ENCODE measurements at regions not wholly inside any gene's neighbourhood (a gene's known extent, or its start where the extent isn't known, plus 50 kb on each side); places are given as distances from the start of the nearest gene placed in this dataset.
"Not testable (repeated sequence)": the region's sequence is repeated elsewhere in the genome, so short reads cannot be mapped to it uniquely, and the experiment has no call there.

GRCh38 chr10:4239186-4239585, 454.2 kb upstream of the KLF6 start:
- no peak overlapping the region for H3K9ac ChIP-seq (ENCODE audit: control insufficient read depth, extremely low read depth, insufficient read depth, low read length)
- H3K4me1 ChIP-seq (ENCODE audit: control insufficient read depth, extremely low read depth, insufficient read depth, low read length), result peaks cover 32% of the 10 kb centered on the region
- no peaks in the 10 kb centered on the region for H3K27me3 ChIP-seq (ENCODE audit: control insufficient read depth, extremely low read depth, insufficient read depth, low read length)
- no peaks in the 10 kb centered on the region for H3K9me1 ChIP-seq (ENCODE audit: control insufficient read depth, extremely low read depth, insufficient read depth, low read length)
- no peaks in the 10 kb centered on the region for H4K20me1 ChIP-seq (ENCODE audit: control insufficient read depth, extremely low read depth, insufficient read depth, low read length)
- no peaks in the 10 kb centered on the region for H3K9me3 ChIP-seq (ENCODE audit: control insufficient read depth, low read depth, low read length)
- dilution Hi-C loops (cut with MboI; ENCODE audit: extremely low pct_ligation_motif_present, low sequenced_read_pairs), result no loop called here
- no peaks in the 10 kb centered on the region for H3K36me3 ChIP-seq (ENCODE audit: control insufficient read depth in 2 of 2, extremely low read depth in 1 of 2, insufficient read depth in 2 of 2, low read length in 2 of 2)
- TF ChIP-seq EZH2 (IDR thresholded peaks at IDR 0.05; ENCODE audit: low read length) (no peak), CTCF (optimal IDR thresholded peaks at IDR 0.05 in 1 of 3, IDR thresholded peaks at IDR 0.05 in 1 of 3, conservative IDR thresholded peaks at IDR 0.05 in 1 of 3; ENCODE audit: extremely low read depth in 1 of 3, insufficient read depth in 2 of 3, low read length in 3 of 3) (no peak)
- H2AFZ ChIP-seq (ENCODE audit: control insufficient read depth, low read length), result no peak overlapping the region
- no peaks in the 10 kb centered on the region for H3K79me2 ChIP-seq (ENCODE audit: control insufficient read depth, insufficient read depth, low read length)
- H3K4me2 ChIP-seq (ENCODE audit: control insufficient read depth, extremely low read depth, insufficient read depth, low read depth, low read length), result no peak overlapping the region
- FAIRE-seq (no peak), DNase-seq (ENCODE audit: low read depth, low spot score) (no peak)
- H3K4me3 ChIP-seq (ENCODE audit: control insufficient read depth in 2 of 3, extremely low read depth in 1 of 3, insufficient read depth in 2 of 3, low read depth in 1 of 3, low read length in 3 of 3), result no peak overlapping the region
- no peak overlapping the region for H3K27ac ChIP-seq (ENCODE audit: control insufficient read depth, insufficient read depth, low read length)

- H4K20me1 ChIP-seq (ENCODE audit: control insufficient read depth, extremely low read depth, insufficient read depth, low read length); DNase-seq (ENCODE audit: low read depth, low spot score); dilution Hi-C loops (cut with MboI; ENCODE audit: extremely low pct_ligation_motif_present, low sequenced_read_pairs); H2AFZ ChIP-seq (ENCODE audit: control insufficient read depth, low read length); H3K9me3 ChIP-seq (ENCODE audit: control insufficient read depth, low read depth, low read length); H3K79me2 ChIP-seq (ENCODE audit: control insufficient read depth, insufficient read depth, low read length); H3K36me3 ChIP-seq (ENCODE audit: control insufficient read depth in 2 of 2, extremely low read depth in 1 of 2, insufficient read depth in 2 of 2, low read length in 2 of 2); H3K9me1 ChIP-seq (ENCODE audit: control insufficient read depth, extremely low read depth, insufficient read depth, low read length); H3K4me2 ChIP-seq (ENCODE audit: control insufficient read depth, extremely low read depth, insufficient read depth, low read depth, low read length); H3K9ac ChIP-seq (ENCODE audit: control insufficient read depth, extremely low read depth, insufficient read depth, low read length); H3K27me3 ChIP-seq (ENCODE audit: control insufficient read depth, extremely low read depth, insufficient read depth, low read length); H3K27ac ChIP-seq (ENCODE audit: control insufficient read depth, insufficient read depth, low read length); FAIRE-seq; H3K4me3 ChIP-seq (ENCODE audit: control insufficient read depth in 2 of 3, extremely low read depth in 1 of 3, insufficient read depth in 2 of 3, low read depth in 1 of 3, low read length in 3 of 3): not testable (repeated sequence)
- H3K4me1 ChIP-seq (ENCODE audit: control insufficient read depth, extremely low read depth, insufficient read depth, low read length), result peaks cover 12% of the 10 kb centered on the region
Observed at GRCh38 chr10:4236905-4237304, 451.9 kb upstream of the KLF6 start.

GRCh38 chr10:4234661-4235060, 449.7 kb upstream of the KLF6 start:
- Histone ChIP-seq H3K27ac (ENCODE audit: control insufficient read depth, insufficient read depth, low read length) (no peak overlapping the region), H3K27me3 (ENCODE audit: control insufficient read depth, extremely low read depth, insufficient read depth, low read length) (no peaks in the 10 kb centered on the region), H3K36me3 (ENCODE audit: control insufficient read depth in 2 of 2, extremely low read depth in 1 of 2, insufficient read depth in 2 of 2, low read length in 2 of 2) (no peaks in the 10 kb centered on the region), H3K9me3 (ENCODE audit: control insufficient read depth, low read depth, low read length) (no peaks in the 10 kb centered on the region), H4K20me1 (ENCODE audit: control insufficient read depth, extremely low read depth, insufficient read depth, low read length) (no peaks in the 10 kb centered on the region), H3K4me2 (ENCODE audit: control insufficient read depth, extremely low read depth, insufficient read depth, low read depth, low read length) (no peak overlapping the region), H2AFZ (ENCODE audit: control insufficient read depth, low read length) (no peak overlapping the region), H3K4me1 (ENCODE audit: control insufficient read depth, extremely low read depth, insufficient read depth, low read length) (peaks cover 5% of the 10 kb centered on the region), H3K4me3 (ENCODE audit: control insufficient read depth in 2 of 3, extremely low read depth in 1 of 3, insufficient read depth in 2 of 3, low read depth in 1 of 3, low read length in 3 of 3) (no peak overlapping the region), H3K79me2 (ENCODE audit: control insufficient read depth, insufficient read depth, low read length) (no peaks in the 10 kb centered on the region), H3K9me1 (ENCODE audit: control insufficient read depth, extremely low read depth, insufficient read depth, low read length) (no peaks in the 10 kb centered on the region), H3K9ac (ENCODE audit: control insufficient read depth, extremely low read depth, insufficient read depth, low read length) (no peak overlapping the region)
- TF ChIP-seq EZH2 (IDR thresholded peaks at IDR 0.05; ENCODE audit: low read length) (no peak), CTCF (optimal IDR thresholded peaks at IDR 0.05 in 1 of 3, IDR thresholded peaks at IDR 0.05 in 1 of 3, conservative IDR thresholded peaks at IDR 0.05 in 1 of 3; ENCODE audit: extremely low read depth in 1 of 3, insufficient read depth in 2 of 3, low read length in 3 of 3) (no peak)
- no peak for DNase-seq (ENCODE audit: low read depth, low spot score)
- dilution Hi-C loops (cut with MboI; ENCODE audit: extremely low pct_ligation_motif_present, low sequenced_read_pairs), result no loop called here
- FAIRE-seq, result no peak

All from keratinocyte (primary cell).